Heart right ventricle (tissue), 16 donors: ENCODE measurements at regions not wholly inside any gene's neighbourhood (a gene's known extent, or its start where the extent isn't known, plus 50 kb on each side); places are given as distances from the start of the nearest gene placed in this dataset.
"Not testable (repeated sequence)": the region's sequence is repeated elsewhere in the genome, so short reads cannot be mapped to it uniquely, and the experiment has no call there.

ENCODE experiments used
- ATAC-seq, 8 donors: fragments of 200-7000 bp; cut with Tn5 transposase; one replicate each; pipeline ENCODE4 v1.9.1; 2020; ENCODE audit warnings: mild to moderate bottlenecking in 8 of 8, moderate library complexity in 8 of 8, moderate number of reproducible peaks in 1 of 8
- DNase-seq, 2 donors: peaks; one replicate each; pipeline ENCODE4 v3.0.0-alpha.2; 2020
- H3K27ac ChIP-seq, 10 donors: fragments of 200-600 bp; sonication (generic) in 2 of 10; one replicate each; pipeline versions ENCODE4 v1.5.0 to v1.8.0; 2020 to 2022; ENCODE audit warnings: mild to moderate bottlenecking in 3 of 10
- H3K27me3 ChIP-seq, 7 donors: fragments of 200-600 bp; one replicate each; pipeline ENCODE4 v1.8.0; 2021 to 2022; ENCODE audit warnings: mild to moderate bottlenecking in 2 of 7
- H3K36me3 ChIP-seq, 9 donors: fragments of 200-600 bp; sonication (generic) in 1 of 9; one replicate each; pipeline versions ENCODE4 v1.5.0 to v1.8.0; 2020 to 2022; ENCODE audit warnings: mild to moderate bottlenecking in 2 of 9
- H3K4me1 ChIP-seq, 9 donors: fragments of 200-600 bp; sonication (generic) in 1 of 9; one replicate each; pipeline versions ENCODE4 v1.5.0 to v1.8.0; 2020 to 2022; ENCODE audit warnings: mild to moderate bottlenecking in 4 of 9
- H3K4me3 ChIP-seq, 10 donors: fragments of 200-600 bp; sonication (generic) in 2 of 10; one replicate each; pipeline versions ENCODE4 v1.5.0 to v1.8.0; 2020 to 2022; ENCODE audit warnings: mild to moderate bottlenecking in 7 of 10, moderate library complexity in 2 of 10
- H3K9me3 ChIP-seq, 11 donors: fragments of 200-600 bp in 10 of 11; sonication (generic) in 2 of 11; one replicate each; pipeline versions ENCODE4 v1.5.0 to v1.8.0; 2013 to 2022; ENCODE audit warnings: mild to moderate bottlenecking in 2 of 11, control low read depth in 1 of 11, moderate library complexity in 1 of 11
- CTCF ChIP-seq, 9 donors: fragments of 200-600 bp; sonication (generic) in 2 of 9; IDR thresholded peaks; one replicate each; pipeline versions ENCODE4 v1.5.0 to v1.8.0; 2021 to 2022; ENCODE audit warnings: antibody characterized with exemption in 9 of 9, mild to moderate bottlenecking in 5 of 9, moderate library complexity in 1 of 9
- WGBS, 2 donors: extraction: QIAGEN DNeasy Blood & Tissue Kit; methylation state at CpG; one replicate each; pipeline ENCODE4 v1.1.7; 2013; ENCODE audit warnings: inconsistent platforms in 1 of 2; 5-methylcytosine and 5-hydroxymethylcytosine counted together
- intact Hi-C, 10 donors: fragments of 100-400 bp; cut with DNase I; formaldehyde crosslinking; loops; one replicate each; pipeline versions ENCODE4 v1.11.1 to v1.14.2; 2022
- donor health status: Arrhythmogenic right ventricular cardiomyopathy.
- donor health status: ischemic (EF 13 %, LVEDD 7.1; RV severe dilation, severe dysfunction).
- donor health status: healthy with polysubstance abuse.
- donor health status: DM: no; HTN: yes; CAD: no.
- donor health status: DM: no; HTN: no; CAD: no.
- donor health status: ischemic (EF 25% LVEDD 6.9; RV normal size, moderate dysfunction).
- donor health status: ischemic (EF 25% LVEDD 5.7; RV mildly dilated, moderate dysfunction).
- donor health status: healthy.
- donor health status: DM: yes; HTN: yes; CAD: no.
- donor health status: Ischemic cardiomyopathy.
- donor health status: ischemic (EF 35%, LVEDD 5.7; RV mildly dilated, moderate dysfunction).
- donor health status: nonischemic (EF 11% LVEDD 7.7; RV severe dilation, severe dysfunction).
- donor health status: DM: yes; HTN: yes; CAD: no.
- donor health status: PGD.
- donor health status: ischemic (EF 29% LVEDD 5.4; RV normal size, mild dysfunction).
- donor health status: nonischemic (EF 23%, LVEDD 6.1; RV moderate dilation, normal function).

- no peak overlapping the region for H3K4me3 ChIP-seq
- 69 to 78% methylated on average over 1 of the region's 1 CpG for WGBS, 2 donors
- DNase-seq (no peak), ATAC-seq (no peak)
- no peaks in the 10 kb centered on the region for H3K27me3 ChIP-seq
- no peaks in the 10 kb centered on the region for H3K36me3 ChIP-seq
- TF ChIP-seq CTCF (IDR thresholded peaks at IDR 0.05) = no peak
- intact Hi-C loops = no loop called here
- H3K27ac ChIP-seq = no peak overlapping the region
- peaks cover 0 to 15% (median 0%) of the 10 kb centered on the region in 11 donors for H3K9me3 ChIP-seq
- no peaks in the 10 kb centered on the region for H3K4me1 ChIP-seq
Observed at GRCh38 chr11:92008249-92008648, 216.4 kb upstream of the FAT3 start.

- H3K4me3 ChIP-seq = no peak overlapping the region
- intact Hi-C loops = no loop called here
- H3K36me3 ChIP-seq = no peaks in the 10 kb centered on the region
- H3K9me3 ChIP-seq = no peaks in the 10 kb centered on the region
- TF ChIP-seq CTCF (IDR thresholded peaks at IDR 0.05) = no peak
- H3K27me3 ChIP-seq = no peaks in the 10 kb centered on the region
- H3K4me1 ChIP-seq = no peaks in the 10 kb centered on the region
- H3K27ac ChIP-seq = no peak overlapping the region
- ATAC-seq (no peak), DNase-seq (no peak)
Observed at GRCh38 chr11:92002568-92002967, 222.1 kb upstream of the FAT3 start.

GRCh38 chr11:91998481-91998880 is 226.1 kb upstream of the FAT3 start:
- no peaks in the 10 kb centered on the region for H3K4me1 ChIP-seq
- intact Hi-C loops = no loop called here
- 95 to 96% methylated on average over 2 of the region's 2 CpGs for WGBS, 2 donors
- H3K4me3 ChIP-seq = no peak overlapping the region
- ATAC-seq (no peak), DNase-seq (no peak)
- no peaks in the 10 kb centered on the region for H3K36me3 ChIP-seq
- H3K27ac ChIP-seq = no peak overlapping the region
- no peaks in the 10 kb centered on the region for H3K27me3 ChIP-seq
- H3K9me3 ChIP-seq = no peaks in the 10 kb centered on the region
- TF ChIP-seq CTCF (IDR thresholded peaks at IDR 0.05) = no peak

- 65 to 81% methylated on average over 6 of the region's 6 CpGs for WGBS, 2 donors
- ATAC-seq (no peak), DNase-seq (no peak)
- H3K9me3 ChIP-seq = no peaks in the 10 kb centered on the region
- H3K4me1 ChIP-seq = no peaks in the 10 kb centered on the region
- TF ChIP-seq CTCF (IDR thresholded peaks at IDR 0.05) = no peak
- H3K4me3 ChIP-seq = no peak overlapping the region
- H3K27me3 ChIP-seq = no peaks in the 10 kb centered on the region
- H3K27ac ChIP-seq = no peak overlapping the region
- no peaks in the 10 kb centered on the region for H3K36me3 ChIP-seq
- intact Hi-C loops = no loop called here
Observed at GRCh38 chr11:91997226-91997625, 227.4 kb upstream of the FAT3 start.

- Histone ChIP-seq H3K36me3 (no peaks in the 10 kb centered on the region), H3K9me3 (no peaks in the 10 kb centered on the region), H3K27ac (no peak overlapping the region), H3K4me1 (no peaks in the 10 kb centered on the region), H3K27me3 (no peaks in the 10 kb centered on the region), H3K4me3 (no peak overlapping the region)
- TF ChIP-seq CTCF (IDR thresholded peaks at IDR 0.05) = no peak
- no peak for DNase-seq
- intact Hi-C loops = no loop called here
- 89 to 91% methylated on average over 1 of the region's 1 CpG for WGBS, 2 donors
- ATAC-seq = no peak
Observed at GRCh38 chr11:91996526-91996925, 228.1 kb upstream of the FAT3 start.

GRCh38 chr11:91988443-91988842 is 236.2 kb upstream of the FAT3 start:
- DNase-seq, H3K4me3 ChIP-seq, H3K4me1 ChIP-seq, H3K36me3 ChIP-seq, H3K27ac ChIP-seq, ATAC-seq, intact Hi-C loops, H3K27me3 ChIP-seq: not testable (repeated sequence)
- peaks cover 0 to 12% (median 0%) of the 10 kb centered on the region in 11 donors for H3K9me3 ChIP-seq
